CD4-positive, CD25-positive, alpha-beta regulatory T cell (primary cell): ENCODE measurements at regions not wholly inside any gene's neighbourhood (a gene's known extent, or its start where the extent isn't known, plus 50 kb on each side); places are given as distances from the start of the nearest gene placed in this dataset.

Experiments
- ATAC-seq, 2 donors: fragments of 150-1000 bp; cut with Tn5 transposase; one replicate each; pipeline ENCODE4 v1.10.0; 2021; ENCODE audit warnings: low read depth in 2 of 2, moderate number of reproducible peaks in 2 of 2, moderate library complexity in 1 of 2
- DNase-seq, 3 donors: peaks; one replicate each; pipeline versions ENCODE4 v3.0.0 to v3.0.0-alpha.2; 2012 to 2022; ENCODE audit warnings: mixed read lengths in 1 of 3
- H3K27ac ChIP-seq: one replicate; pipeline ENCODE4 v1.7.0; 2013; ENCODE audit warnings: mild to moderate bottlenecking, low read length; ENCODE audit not compliant: insufficient read depth, poor library complexity, severe bottlenecking
- H3K27me3 ChIP-seq: one replicate; pipeline ENCODE4 v1.7.0; 2013; ENCODE audit warnings: low read length; ENCODE audit not compliant: control insufficient read depth, insufficient read depth
- H3K36me3 ChIP-seq: one replicate; pipeline ENCODE4 v1.7.0; 2013; ENCODE audit warnings: mild to moderate bottlenecking, low read length, moderate library complexity; ENCODE audit not compliant: control insufficient read depth, insufficient read depth
- H3K4me1 ChIP-seq: 2 replicates; pipeline ENCODE4 v1.7.0; 2013; ENCODE audit warnings: mild to moderate bottlenecking, low read length; ENCODE audit not compliant: insufficient read depth, control insufficient read depth, poor library complexity, severe bottlenecking
- H3K4me3 ChIP-seq: one replicate; pipeline ENCODE4 v1.7.0; 2013; ENCODE audit warnings: low read depth, mild to moderate bottlenecking, low read length, moderate library complexity
- H3K9me3 ChIP-seq, 2 experiments: 1 replicate in 1 of 2; 2 replicates in 1 of 2; pipeline ENCODE4 v1.7.0; 2013; ENCODE audit warnings: low read length in 2 of 2, mild to moderate bottlenecking in 1 of 2, moderate library complexity in 1 of 2; ENCODE audit not compliant: control insufficient read depth in 2 of 2
- H3K27ac Mint-ChIP-seq, 3 donors: one replicate each; pipeline ENCODE4 v1.8.0; 2020 to 2022; ENCODE audit warnings: mild to moderate bottlenecking in 3 of 3, mixed read lengths in 3 of 3, moderate library complexity in 2 of 3
- H3K27me3 Mint-ChIP-seq: one replicate; pipeline ENCODE4 v1.8.0; 2022; ENCODE audit warnings: mild to moderate bottlenecking, mixed read lengths
- H3K36me3 Mint-ChIP-seq: one replicate; pipeline ENCODE4 v1.8.0; 2020; ENCODE audit warnings: mixed read lengths
- H3K4me1 Mint-ChIP-seq, 4 donors: one replicate each; pipeline ENCODE4 v1.8.0; 2020 to 2022; ENCODE audit warnings: mixed read lengths in 4 of 4, mild to moderate bottlenecking in 1 of 4
- H3K4me3 Mint-ChIP-seq, 4 donors: one replicate each; pipeline ENCODE4 v1.8.0; 2020 to 2022; ENCODE audit warnings: mild to moderate bottlenecking in 4 of 4, mixed read lengths in 4 of 4, moderate library complexity in 3 of 4
- H3K9me3 Mint-ChIP-seq, 7 donors: one replicate each; pipeline ENCODE4 v1.8.0; 2020 to 2022; ENCODE audit warnings: mixed read lengths in 7 of 7, mild to moderate bottlenecking in 3 of 7, moderate library complexity in 2 of 7

DNA sequence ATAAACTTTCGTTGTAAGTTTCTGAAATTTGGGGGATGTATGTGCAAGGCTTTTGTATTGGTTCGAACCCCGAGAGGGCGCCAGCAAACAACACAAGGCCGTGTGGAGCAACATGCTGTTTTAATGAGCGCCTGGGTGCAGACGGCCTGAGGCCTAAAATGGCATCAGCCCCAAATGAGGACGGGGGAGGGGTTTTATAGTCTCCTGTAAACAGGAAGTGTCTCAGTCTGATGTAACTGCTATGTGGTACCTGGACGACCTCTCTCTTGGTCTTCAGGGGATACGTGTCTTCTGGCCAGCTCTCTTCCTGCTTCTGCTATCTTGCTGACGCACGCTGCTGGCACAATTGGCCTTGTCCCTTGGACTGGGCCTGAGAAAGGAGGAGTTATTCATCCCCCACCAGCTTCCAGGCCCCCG is 1348.0 kb downstream of the ADGRL3 start:
- Histone ChIP-seq H3K9me3 (no peaks in the 10 kb centered on the region), H3K4me3 (no peak overlapping the region), H3K27ac (no peak overlapping the region), H3K27me3 (no peaks in the 10 kb centered on the region), H3K36me3 (no peaks in the 10 kb centered on the region), H3K4me1 (no peaks in the 10 kb centered on the region)
- Mint-ChIP-seq H3K27me3 (no peaks in the 10 kb centered on the region), H3K27ac (peak overlapping the region in 1 of 3 donors; percentile 46), H3K4me3 (no peak overlapping the region), H3K9me3 (peaks cover 0 to 30% (median 8%) of the 10 kb centered on the region in 7 donors), H3K4me1 (no peaks in the 10 kb centered on the region), H3K36me3 (no peaks in the 10 kb centered on the region)
- ATAC-seq (no peak), DNase-seq (no peak)

DNA sequence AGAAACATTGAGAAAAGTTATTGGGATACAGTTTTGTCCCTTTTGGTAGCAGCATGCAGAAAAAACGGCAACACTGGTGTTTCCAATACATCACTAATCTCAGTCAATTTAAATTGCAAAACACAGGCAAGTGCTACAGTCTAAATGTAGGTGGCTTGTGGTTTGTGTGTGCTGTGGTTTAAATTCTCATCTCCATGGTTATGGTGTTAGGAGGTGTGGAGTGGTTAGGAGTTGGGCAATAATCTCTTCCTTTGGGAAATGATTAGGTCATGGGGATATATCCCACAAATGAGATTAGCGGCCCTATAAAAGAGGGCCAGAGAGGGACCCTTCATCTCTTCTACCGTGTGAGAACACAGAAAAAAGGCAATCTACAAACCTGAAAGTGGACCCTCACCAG is 1344.3 kb downstream of the ADGRL3 start:
- Histone ChIP-seq H3K27ac (no peak overlapping the region), H3K4me1 (no peaks in the 10 kb centered on the region), H3K4me3 (no peak overlapping the region), H3K36me3 (no peaks in the 10 kb centered on the region), H3K27me3 (no peaks in the 10 kb centered on the region), H3K9me3 (no peaks in the 10 kb centered on the region)
- Mint-ChIP-seq H3K27me3 (no peaks in the 10 kb centered on the region), H3K27ac (no peak overlapping the region), H3K36me3 (no peaks in the 10 kb centered on the region), H3K4me3 (no peak overlapping the region), H3K4me1 (no peaks in the 10 kb centered on the region), H3K9me3 (peaks cover 0 to 29% (median 6%) of the 10 kb centered on the region in 7 donors)
- ATAC-seq (no peak), DNase-seq (no peak)

DNA sequence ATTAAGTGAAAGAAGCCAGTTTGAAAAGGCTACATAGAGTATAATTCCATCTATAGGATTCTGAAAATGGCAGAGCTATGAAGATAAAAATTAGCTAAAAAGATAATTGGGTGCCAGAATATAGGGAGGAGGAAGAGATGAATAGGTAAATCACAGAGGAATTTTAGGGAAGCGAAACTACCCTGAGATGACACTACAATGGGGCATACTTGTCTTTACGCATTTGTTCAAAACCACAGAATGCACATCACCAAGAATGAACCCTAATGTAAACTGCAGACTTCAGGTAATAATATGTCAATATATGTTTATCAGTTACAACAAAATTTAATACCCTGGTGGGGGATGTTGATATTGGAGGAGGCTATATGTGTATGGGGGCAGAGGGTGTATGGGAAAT is 1342.9 kb downstream of the ADGRL3 start:
- Mint-ChIP-seq H3K27ac (no peak overlapping the region), H3K36me3 (no peaks in the 10 kb centered on the region), H3K4me1 (no peaks in the 10 kb centered on the region), H3K4me3 (no peak overlapping the region), H3K9me3 (peaks cover 0 to 26% (median 4%) of the 10 kb centered on the region in 7 donors), H3K27me3 (no peaks in the 10 kb centered on the region)
- DNase-seq (no peak), ATAC-seq (no peak)
- no peak overlapping the region for H3K4me3 ChIP-seq
- H3K27ac ChIP-seq: no peak overlapping the region
- no peaks in the 10 kb centered on the region for H3K36me3 ChIP-seq
- H3K4me1 ChIP-seq: no peaks in the 10 kb centered on the region
- no peaks in the 10 kb centered on the region for H3K27me3 ChIP-seq
- peaks cover 0 to under 1% of the 10 kb centered on the region in 2 experiments for H3K9me3 ChIP-seq

DNA sequence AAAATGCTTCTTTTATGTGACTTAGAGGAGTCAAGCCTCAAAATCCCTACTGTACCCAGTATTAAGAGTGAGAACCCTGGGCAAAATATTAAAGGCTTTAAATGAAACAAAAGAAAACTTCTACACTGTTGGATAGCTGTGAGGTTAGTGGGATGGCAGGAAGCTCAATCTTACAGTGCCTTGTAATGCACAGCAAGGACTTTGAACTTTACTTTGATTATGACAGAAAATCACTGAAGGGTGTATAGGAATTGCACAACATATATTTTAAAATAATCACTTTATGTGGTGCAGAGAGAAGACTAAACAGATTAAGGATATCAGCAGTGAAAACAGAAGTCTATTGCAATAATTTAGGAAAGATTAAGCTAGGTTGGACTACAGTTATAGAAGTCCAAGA is 1333.4 kb downstream of the ADGRL3 start:
- DNase-seq (no peak), ATAC-seq (no peak)
- Mint-ChIP-seq H3K36me3 (no peaks in the 10 kb centered on the region), H3K27ac (no peak overlapping the region), H3K27me3 (no peaks in the 10 kb centered on the region), H3K4me3 (no peak overlapping the region), H3K9me3 (peaks cover 8 to 25% (median 13%) of the 10 kb centered on the region in 7 donors), H3K4me1 (no peaks in the 10 kb centered on the region)
- H3K27ac ChIP-seq: no peak overlapping the region
- no peaks in the 10 kb centered on the region for H3K27me3 ChIP-seq
- H3K4me1 ChIP-seq: no peaks in the 10 kb centered on the region
- H3K4me3 ChIP-seq: no peak overlapping the region
- peaks cover 0 to 7% of the 10 kb centered on the region in 2 experiments for H3K9me3 ChIP-seq
- no peaks in the 10 kb centered on the region for H3K36me3 ChIP-seq

DNA sequence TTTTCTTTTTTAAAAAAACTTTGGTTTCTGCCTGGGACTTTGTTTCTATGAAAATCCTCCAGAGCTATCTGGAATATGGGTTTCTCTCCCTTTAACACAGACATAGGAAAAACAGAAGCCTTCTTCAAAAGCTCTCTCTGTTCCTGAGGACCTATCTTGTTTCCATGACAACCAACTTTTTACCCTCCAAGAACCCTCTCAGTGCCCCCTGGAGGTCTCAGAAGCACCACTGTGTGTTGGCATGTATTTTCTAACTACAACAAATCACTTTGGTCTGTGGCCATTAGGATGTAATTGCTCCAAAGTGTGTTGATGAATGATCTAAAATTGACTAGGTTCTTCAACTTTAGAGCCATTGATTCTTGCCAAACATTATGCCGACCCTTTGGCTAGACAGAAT is 1331.6 kb downstream of the ADGRL3 start:
- no peaks in the 10 kb centered on the region for H3K9me3 ChIP-seq
- H3K27me3 ChIP-seq: no peaks in the 10 kb centered on the region
- no peak overlapping the region for H3K27ac ChIP-seq
- peak overlapping the region in 1 of 3 donors; percentile 66 for H3K27ac Mint-ChIP-seq
- H3K9me3 Mint-ChIP-seq: peaks cover 8 to 22% (median 11%) of the 10 kb centered on the region in 7 donors
- H3K36me3 Mint-ChIP-seq: no peaks in the 10 kb centered on the region
- H3K36me3 ChIP-seq: no peaks in the 10 kb centered on the region
- no peak overlapping the region for H3K4me3 ChIP-seq
- DNase-seq: no peak
- ATAC-seq: no peak
- H3K4me1 ChIP-seq: no peaks in the 10 kb centered on the region
- H3K27me3 Mint-ChIP-seq: no peaks in the 10 kb centered on the region
- H3K4me3 Mint-ChIP-seq: no peak overlapping the region
- H3K4me1 Mint-ChIP-seq: no peaks in the 10 kb centered on the region

DNA sequence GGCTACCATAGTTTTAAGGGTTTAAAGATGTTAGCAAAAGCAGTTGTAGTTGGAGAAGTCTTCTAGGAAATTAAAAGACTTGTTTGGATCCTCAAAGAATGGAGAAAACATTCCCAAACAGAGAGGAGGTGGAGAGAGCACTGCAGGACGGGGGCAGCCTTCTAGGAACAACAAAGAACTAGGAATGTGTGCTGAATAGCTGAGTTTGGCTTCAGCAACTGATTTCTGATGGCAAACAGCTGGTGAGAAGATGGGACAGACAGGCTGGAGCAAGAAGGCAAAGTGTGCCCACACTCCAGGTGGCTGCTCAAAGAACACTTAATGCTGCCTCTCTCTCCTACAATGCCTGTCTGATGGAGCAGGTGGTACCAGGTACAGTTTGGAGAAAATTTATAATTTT is 1331.1 kb downstream of the ADGRL3 start:
- H3K4me3 Mint-ChIP-seq: no peak overlapping the region
- H3K27ac ChIP-seq: no peak overlapping the region
- no peaks in the 10 kb centered on the region for H3K36me3 ChIP-seq
- H3K4me3 ChIP-seq: no peak overlapping the region
- H3K36me3 Mint-ChIP-seq: no peaks in the 10 kb centered on the region
- H3K9me3 ChIP-seq: no peaks in the 10 kb centered on the region
- H3K4me1 Mint-ChIP-seq: no peaks in the 10 kb centered on the region
- H3K27me3 ChIP-seq: no peaks in the 10 kb centered on the region
- peaks cover 8 to 22% (median 11%) of the 10 kb centered on the region in 7 donors for H3K9me3 Mint-ChIP-seq
- no peaks in the 10 kb centered on the region for H3K4me1 ChIP-seq
- ATAC-seq: no peak
- no peaks in the 10 kb centered on the region for H3K27me3 Mint-ChIP-seq
- no peak overlapping the region for H3K27ac Mint-ChIP-seq
- no peak for DNase-seq

DNA sequence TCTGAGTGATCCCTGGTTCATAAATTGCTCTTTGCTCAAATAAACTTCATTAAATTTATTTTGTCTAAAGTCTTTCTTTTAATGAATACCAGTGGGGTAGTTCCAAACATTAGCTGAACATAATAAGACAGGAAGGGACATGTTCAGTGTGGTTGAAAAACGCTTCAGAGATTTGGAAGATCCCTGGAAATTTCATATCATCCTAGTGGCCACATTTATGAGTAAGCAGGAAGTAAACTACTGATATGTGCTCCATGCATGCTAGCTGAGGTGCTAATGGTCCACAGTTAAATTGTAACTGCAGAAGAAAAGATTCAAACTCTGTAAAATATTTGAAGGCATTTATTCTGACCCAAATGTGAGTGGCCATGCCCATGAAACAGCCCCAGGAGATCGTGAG is 1328.7 kb downstream of the ADGRL3 start:
- no peaks in the 10 kb centered on the region for H3K4me1 Mint-ChIP-seq
- no peak overlapping the region for H3K27ac Mint-ChIP-seq
- Histone ChIP-seq H3K9me3 (peaks cover 0 to 5% of the 10 kb centered on the region in 2 experiments), H3K27ac (no peak overlapping the region), H3K27me3 (no peaks in the 10 kb centered on the region), H3K4me3 (no peak overlapping the region), H3K36me3 (no peaks in the 10 kb centered on the region), H3K4me1 (no peaks in the 10 kb centered on the region)
- no peaks in the 10 kb centered on the region for H3K27me3 Mint-ChIP-seq
- DNase-seq: no peak
- ATAC-seq: no peak
- H3K36me3 Mint-ChIP-seq: no peaks in the 10 kb centered on the region
- H3K9me3 Mint-ChIP-seq: peaks cover 0 to 23% (median 13%) of the 10 kb centered on the region in 7 donors
- H3K4me3 Mint-ChIP-seq: no peak overlapping the region

DNA sequence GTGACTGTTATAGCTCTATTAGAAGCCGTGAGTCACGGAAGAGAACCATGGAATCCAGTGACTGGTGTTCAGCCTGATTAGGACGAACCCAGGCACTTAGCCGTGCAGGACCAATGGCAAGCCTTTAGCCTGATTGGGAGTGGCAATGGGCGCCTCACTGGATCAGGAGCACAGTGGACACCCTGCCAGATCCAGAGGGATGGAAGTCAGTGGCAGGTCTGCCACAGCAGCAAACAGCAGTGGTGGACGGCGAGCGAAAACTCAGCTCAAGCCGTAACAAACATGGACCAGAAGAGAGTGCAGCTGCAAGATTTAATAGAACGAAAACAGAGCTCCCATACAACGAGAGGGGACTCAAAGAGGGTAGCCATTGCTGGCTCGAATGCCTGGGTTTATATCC is 1326.5 kb downstream of the ADGRL3 start:
- H3K9me3 Mint-ChIP-seq: peaks cover 0 to 18% (median 14%) of the 10 kb centered on the region in 7 donors
- H3K4me3 Mint-ChIP-seq: no peak overlapping the region
- peaks cover 0 to 5% of the 10 kb centered on the region in 2 experiments for H3K9me3 ChIP-seq
- no peaks in the 10 kb centered on the region for H3K36me3 Mint-ChIP-seq
- no peaks in the 10 kb centered on the region for H3K4me1 Mint-ChIP-seq
- no peaks in the 10 kb centered on the region for H3K4me1 ChIP-seq
- no peak overlapping the region for H3K27ac Mint-ChIP-seq
- H3K27me3 ChIP-seq: no peaks in the 10 kb centered on the region
- no peak for ATAC-seq
- no peak for DNase-seq
- H3K27me3 Mint-ChIP-seq: no peaks in the 10 kb centered on the region
- no peak overlapping the region for H3K27ac ChIP-seq
- H3K36me3 ChIP-seq: no peaks in the 10 kb centered on the region
- no peak overlapping the region for H3K4me3 ChIP-seq
